ENCODE measurements at regions not wholly inside any gene's neighbourhood (a gene's known extent, or its start where the extent isn't known, plus 50 kb on each side); places are given as distances from the start of the nearest gene placed in this dataset.

GRCh38 chr5:125630237-125630636 lies 793.0 kb upstream of the GRAMD2B start:
- no TSS peak for BruUV-seq (replicated peaks)
- H3K4me3 Mint-ChIP-seq (ENCODE audit: unreplicated experiment) = no peak overlapping the region
- H3K9me3 ChIP-seq = no peaks in the 10 kb centered on the region
- H3K9me3 Mint-ChIP-seq (ENCODE audit: unreplicated experiment) = no peaks in the 10 kb centered on the region
- intact Hi-C loops (cut with micrococcal nuclease; ENCODE audit: unreplicated experiment) = no loop called here
- no peak overlapping the region for H3K4me3 ChIP-seq (ENCODE audit: low read depth, low read length)
- H3K36me3 ChIP-seq (ENCODE audit: control insufficient read depth, insufficient read depth, low read length) = no peaks in the 10 kb centered on the region
- CTCF ChIA-PET = no interaction called here
- DNase-seq = no peak
- no peak overlapping the region for H3K27ac Mint-ChIP-seq (ENCODE audit: unreplicated experiment)
- H3K27me3 Mint-ChIP-seq (ENCODE audit: insufficient read depth, unreplicated experiment) = no peaks in the 10 kb centered on the region
- H3K27me3 ChIP-seq (replicated peaks; ENCODE audit: control insufficient read depth, insufficient read depth, low read length) = no peaks in the 10 kb centered on the region
- no peaks in the 10 kb centered on the region for H3K36me3 Mint-ChIP-seq (ENCODE audit: insufficient read depth, unreplicated experiment)
- no peak for TF ChIP-seq CTCF (IDR thresholded peaks at IDR 0.05; ENCODE audit: insufficient read depth in 1 of 2, low read depth in 1 of 2, low read length in 1 of 2, severe bottlenecking in 1 of 2, unreplicated experiment in 1 of 2)
- no peaks in the 10 kb centered on the region for H3K4me1 ChIP-seq
- H3K4me1 Mint-ChIP-seq (ENCODE audit: low read depth, unreplicated experiment) = no peaks in the 10 kb centered on the region
- POLR2A ChIA-PET = no interaction called here

GRCh38 chr5:125633523-125633922 lies 789.7 kb upstream of the GRAMD2B start:
- no peak overlapping the region for H3K27ac Mint-ChIP-seq (ENCODE audit: unreplicated experiment)
- H3K4me3 Mint-ChIP-seq (ENCODE audit: unreplicated experiment) = no peak overlapping the region
- no peak for DNase-seq
- CTCF ChIA-PET = no interaction called here
- H3K27me3 Mint-ChIP-seq (ENCODE audit: insufficient read depth, unreplicated experiment) = no peaks in the 10 kb centered on the region
- intact Hi-C loops (cut with micrococcal nuclease; ENCODE audit: unreplicated experiment) = no loop called here
- TF ChIP-seq CTCF (IDR thresholded peaks at IDR 0.05; ENCODE audit: insufficient read depth in 1 of 2, low read depth in 1 of 2, low read length in 1 of 2, severe bottlenecking in 1 of 2, unreplicated experiment in 1 of 2) = no peak
- POLR2A ChIA-PET = no interaction called here
- no peaks in the 10 kb centered on the region for H3K4me1 Mint-ChIP-seq (ENCODE audit: low read depth, unreplicated experiment)
- H3K4me3 ChIP-seq (ENCODE audit: low read depth, low read length) = no peak overlapping the region
- H3K9me3 Mint-ChIP-seq (ENCODE audit: unreplicated experiment) = no peaks in the 10 kb centered on the region
- H3K4me1 ChIP-seq = no peaks in the 10 kb centered on the region
- no peaks in the 10 kb centered on the region for H3K27me3 ChIP-seq (replicated peaks; ENCODE audit: control insufficient read depth, insufficient read depth, low read length)
- no peaks in the 10 kb centered on the region for H3K36me3 Mint-ChIP-seq (ENCODE audit: insufficient read depth, unreplicated experiment)
- no peaks in the 10 kb centered on the region for H3K9me3 ChIP-seq
- no peaks in the 10 kb centered on the region for H3K36me3 ChIP-seq (ENCODE audit: control insufficient read depth, insufficient read depth, low read length)
- BruUV-seq (replicated peaks) = no TSS peak

- CTCF ChIA-PET = no interaction called here
- H3K27ac Mint-ChIP-seq (ENCODE audit: unreplicated experiment) = no peak overlapping the region
- Histone ChIP-seq H3K4me3 (ENCODE audit: low read depth, low read length) (no peak overlapping the region), H3K4me1 (no peaks in the 10 kb centered on the region), H3K27me3 (replicated peaks; ENCODE audit: control insufficient read depth, insufficient read depth, low read length) (no peaks in the 10 kb centered on the region), H3K9me3 (no peaks in the 10 kb centered on the region), H3K36me3 (ENCODE audit: control insufficient read depth, insufficient read depth, low read length) (no peaks in the 10 kb centered on the region)
- intact Hi-C loops (cut with micrococcal nuclease; ENCODE audit: unreplicated experiment) = no loop called here
- no TSS peak for BruUV-seq (replicated peaks)
- POLR2A ChIA-PET = no interaction called here
- H3K4me3 Mint-ChIP-seq (ENCODE audit: unreplicated experiment) = no peak overlapping the region
- no peak for TF ChIP-seq CTCF (IDR thresholded peaks at IDR 0.05; ENCODE audit: insufficient read depth in 1 of 2, low read depth in 1 of 2, low read length in 1 of 2, severe bottlenecking in 1 of 2, unreplicated experiment in 1 of 2)
- no peak for DNase-seq
- H3K36me3 Mint-ChIP-seq (ENCODE audit: insufficient read depth, unreplicated experiment) = no peaks in the 10 kb centered on the region
- H3K9me3 Mint-ChIP-seq (ENCODE audit: unreplicated experiment) = no peaks in the 10 kb centered on the region
- H3K4me1 Mint-ChIP-seq (ENCODE audit: low read depth, unreplicated experiment) = no peaks in the 10 kb centered on the region
- no peaks in the 10 kb centered on the region for H3K27me3 Mint-ChIP-seq (ENCODE audit: insufficient read depth, unreplicated experiment)
Observed at GRCh38 chr5:125634216-125634835, 788.9 kb upstream of the GRAMD2B start.
